HG03175 (cell line): ENCODE measurements at regions not wholly inside any gene's neighbourhood (a gene's known extent, or its start where the extent isn't known, plus 50 kb on each side); places are given as distances from the start of the nearest gene placed in this dataset.
"Not testable (repeated sequence)": the region's sequence is repeated elsewhere in the genome, so short reads cannot be mapped to it uniquely, and the experiment has no call there.

ENCODE experiments used
- ATAC-seq: cut with Tn5 transposase; IDR thresholded peaks from one replicate; pipeline ENCODE4 v1.9.1; 2021; ENCODE audit warnings: mild to moderate bottlenecking, moderate library complexity; ENCODE audit not compliant: unreplicated experiment

- no peak for ATAC-seq
Measured at GRCh38 chrY:21028506-21028905, 272.6 kb downstream of the RPS4Y2 start.

- no peak for ATAC-seq
Measured at GRCh38 chrY:21033363-21033762, 277.5 kb downstream of the RPS4Y2 start.

- ATAC-seq = no peak
Measured at GRCh38 chrY:21034151-21035061, 278.5 kb downstream of the RPS4Y2 start.

GRCh38 chrY:21037398-21037797, 281.5 kb downstream of the RPS4Y2 start:
- not testable (repeated sequence) for ATAC-seq

GRCh38 chrY:21039811-21040210, 283.9 kb downstream of the RPS4Y2 start:
- no peak for ATAC-seq

- not testable (repeated sequence) for ATAC-seq
Measured at GRCh38 chrY:21040711-21041110, 284.8 kb downstream of the RPS4Y2 start.

GRCh38 chrY:21073079-21073478, 317.2 kb downstream of the RPS4Y2 start:
- no peak for ATAC-seq

- no peak for ATAC-seq
Measured at GRCh38 chrY:21073641-21074260, 317.8 kb downstream of the RPS4Y2 start.

- ATAC-seq = no peak
Measured at GRCh38 chrY:21075658-21076057, 319.8 kb downstream of the RPS4Y2 start.

GRCh38 chrY:21079670-21080069, 323.8 kb downstream of the RPS4Y2 start:
- ATAC-seq = no peak

- no peak for ATAC-seq
Measured at GRCh38 chrY:21081640-21082611, 326.0 kb downstream of the RPS4Y2 start.

GRCh38 chrY:21082639-21083038, 326.7 kb downstream of the RPS4Y2 start:
- ATAC-seq = no peak

GRCh38 chrY:21091909-21092308, 336.0 kb downstream of the RPS4Y2 start:
- ATAC-seq = no peak

- ATAC-seq = no peak
Measured at GRCh38 chrY:21102507-21102906, 346.6 kb downstream of the RPS4Y2 start.

GRCh38 chrY:21103885-21104284, 348.0 kb downstream of the RPS4Y2 start:
- ATAC-seq = no peak

- no peak for ATAC-seq
Measured at GRCh38 chrY:21105529-21105928, 349.6 kb downstream of the RPS4Y2 start.

- no peak for ATAC-seq
Measured at GRCh38 chrY:21111313-21111712, 355.4 kb downstream of the RPS4Y2 start.

GRCh38 chrY:21121065-21121464, 365.2 kb downstream of the RPS4Y2 start:
- no peak for ATAC-seq

- ATAC-seq = no peak
Measured at GRCh38 chrY:21135591-21135990, 375.5 kb upstream of the RBMY1B start.

- no peak for ATAC-seq
Measured at GRCh38 chrY:21138056-21138758, 372.9 kb upstream of the RBMY1B start.
